Skeletal muscle tissue (tissue), 3 donors: ENCODE measurements at regions not wholly inside any gene's neighbourhood (a gene's known extent, or its start where the extent isn't known, plus 50 kb on each side); places are given as distances from the start of the nearest gene placed in this dataset.
"Not testable (repeated sequence)": the region's sequence is repeated elsewhere in the genome, so short reads cannot be mapped to it uniquely, and the experiment has no call there.

Experiments used
- H3K27ac ChIP-seq: one replicate; pipeline ENCODE4 v1.7.0; 2013; ENCODE audit warnings: mild to moderate bottlenecking, low read depth, low read length, inconsistent platforms
- H3K27me3 ChIP-seq, 3 donors: one replicate each; pipeline ENCODE4 v1.7.0; 2013; ENCODE audit warnings: low read length in 3 of 3; ENCODE audit not compliant: control insufficient read depth in 3 of 3, insufficient read depth in 3 of 3
- H3K36me3 ChIP-seq, 3 donors: one replicate each; pipeline ENCODE4 v1.7.0; 2013; ENCODE audit warnings: low read length in 3 of 3; ENCODE audit not compliant: control insufficient read depth in 3 of 3, insufficient read depth in 3 of 3
- H3K4me1 ChIP-seq, 3 donors: one replicate each; pipeline ENCODE4 v1.7.0; 2013; ENCODE audit warnings: low read length in 3 of 3, mild to moderate bottlenecking in 3 of 3; ENCODE audit not compliant: control insufficient read depth in 3 of 3, insufficient read depth in 3 of 3
- H3K4me3 ChIP-seq, 3 donors: one replicate each; pipeline ENCODE4 v1.7.0; 2013; ENCODE audit warnings: low read length in 3 of 3
- H3K9ac ChIP-seq, 3 donors: one replicate each; pipeline ENCODE4 v1.7.0; 2013; ENCODE audit warnings: low read length in 3 of 3, mild to moderate bottlenecking in 3 of 3, moderate library complexity in 2 of 3, low read depth in 1 of 3
- H3K9me3 ChIP-seq, 3 donors: one replicate each; pipeline ENCODE4 v1.7.0; 2013; ENCODE audit warnings: low read length in 3 of 3; ENCODE audit not compliant: control insufficient read depth in 3 of 3
- donor health status: Osteomylitis.

DNA sequence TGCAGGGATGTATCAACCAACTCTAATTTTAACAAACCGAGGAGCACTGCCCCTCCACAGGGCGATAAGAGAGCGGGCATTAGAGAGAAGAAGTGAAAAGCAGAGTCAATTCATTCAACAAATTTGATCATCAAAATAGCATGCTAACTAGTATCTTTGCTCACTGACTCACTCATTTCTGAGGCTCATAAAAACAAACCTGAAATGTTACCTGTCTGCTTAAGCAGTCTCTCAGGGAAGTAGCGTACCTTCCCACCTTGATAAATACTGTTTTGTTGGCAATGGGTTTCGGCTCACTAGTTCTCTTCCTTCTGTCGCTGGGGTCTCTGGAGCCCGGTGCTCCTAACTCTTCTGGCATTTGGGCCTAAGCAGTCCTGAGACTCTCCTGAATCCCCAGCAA lies 248.8 kb downstream of the IRS1 start:
- no peaks in the 10 kb centered on the region for H3K4me1 ChIP-seq
- no peak overlapping the region for H3K4me3 ChIP-seq
- H3K9me3 ChIP-seq: no peaks in the 10 kb centered on the region
- no peak overlapping the region for H3K9ac ChIP-seq
- H3K36me3 ChIP-seq: no peaks in the 10 kb centered on the region
- no peak overlapping the region for H3K27ac ChIP-seq
- no peaks in the 10 kb centered on the region for H3K27me3 ChIP-seq

DNA sequence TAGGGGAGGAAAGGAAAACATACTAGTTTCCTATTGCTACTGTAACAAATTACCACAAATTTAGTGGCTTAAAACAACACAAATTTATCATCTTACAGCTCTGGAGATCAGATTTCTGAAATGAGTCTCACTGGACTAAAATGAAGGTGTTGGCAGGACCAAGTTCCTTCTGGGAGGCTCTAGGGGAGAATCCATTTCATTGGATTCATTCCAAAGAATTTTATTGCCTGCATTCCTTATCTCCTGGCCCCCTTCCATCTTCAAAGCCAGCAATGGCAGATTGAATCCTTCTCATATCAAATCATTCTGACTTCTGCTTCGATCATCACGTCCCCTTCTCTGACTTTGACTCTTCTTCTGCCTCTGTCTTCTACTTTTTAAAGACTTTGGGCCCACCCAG lies 250.9 kb downstream of the IRS1 start:
- Histone ChIP-seq H3K9me3 (no peaks in the 10 kb centered on the region), H3K36me3 (no peaks in the 10 kb centered on the region), H3K9ac (no peak overlapping the region), H3K27ac (no peak overlapping the region), H3K27me3 (no peaks in the 10 kb centered on the region), H3K4me3 (no peak overlapping the region), H3K4me1 (no peaks in the 10 kb centered on the region)

- no peaks in the 10 kb centered on the region for H3K4me1 ChIP-seq
- H3K4me3 ChIP-seq: no peak overlapping the region
- H3K9ac ChIP-seq: no peak overlapping the region
- no peaks in the 10 kb centered on the region for H3K36me3 ChIP-seq
- H3K9me3 ChIP-seq: no peaks in the 10 kb centered on the region
- no peak overlapping the region for H3K27ac ChIP-seq
- H3K27me3 ChIP-seq: no peaks in the 10 kb centered on the region
Measured at GRCh38 chr2:226544596-226545210, 254.9 kb downstream of the IRS1 start.

GRCh38 chr2:226540204-226540994 lies 259.2 kb downstream of the IRS1 start:
- no peaks in the 10 kb centered on the region for H3K9me3 ChIP-seq
- H3K27me3 ChIP-seq: no peaks in the 10 kb centered on the region
- H3K4me3 ChIP-seq: no peak overlapping the region
- no peaks in the 10 kb centered on the region for H3K36me3 ChIP-seq
- no peak overlapping the region for H3K27ac ChIP-seq
- H3K4me1 ChIP-seq: no peaks in the 10 kb centered on the region
- H3K9ac ChIP-seq: no peak overlapping the region

- Histone ChIP-seq H3K36me3 (no peaks in the 10 kb centered on the region), H3K9me3 (no peaks in the 10 kb centered on the region), H3K4me3 (no peak overlapping the region), H3K9ac (no peak overlapping the region), H3K27ac (no peak overlapping the region), H3K27me3 (no peaks in the 10 kb centered on the region), H3K4me1 (no peaks in the 10 kb centered on the region)
Measured at GRCh38 chr2:226536410-226536809, 263.2 kb downstream of the IRS1 start.

DNA sequence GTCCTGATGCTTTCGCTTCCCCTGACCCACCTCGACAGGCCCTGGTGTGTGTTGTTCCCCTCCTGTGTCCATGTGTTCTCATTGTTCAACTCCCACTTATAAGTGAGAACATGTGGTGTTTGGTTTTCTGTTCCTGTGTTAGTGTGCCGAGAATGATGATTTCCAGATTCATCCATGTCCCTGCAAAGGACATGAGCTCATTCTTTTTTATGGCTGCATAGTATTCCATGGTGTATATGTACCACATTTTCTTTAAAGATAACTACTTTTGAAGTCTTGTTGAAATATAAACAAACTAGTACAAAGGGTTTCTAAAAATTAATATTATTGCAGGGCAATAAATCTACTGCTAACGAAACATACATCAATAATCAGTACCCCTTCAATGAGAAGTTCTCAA lies 266.6 kb downstream of the IRS1 start:
- not testable (repeated sequence) for H3K9ac ChIP-seq, H3K9me3 ChIP-seq, H3K4me3 ChIP-seq, H3K27ac ChIP-seq, H3K4me1 ChIP-seq, H3K27me3 ChIP-seq, H3K36me3 ChIP-seq

GRCh38 chr2:226531061-226531810 lies 268.4 kb downstream of the IRS1 start:
- no peaks in the 10 kb centered on the region for H3K4me1 ChIP-seq
- H3K27me3 ChIP-seq: no peaks in the 10 kb centered on the region
- no peaks in the 10 kb centered on the region for H3K36me3 ChIP-seq
- H3K27ac ChIP-seq: no peak overlapping the region
- no peak overlapping the region for H3K4me3 ChIP-seq
- no peaks in the 10 kb centered on the region for H3K9me3 ChIP-seq
- H3K9ac ChIP-seq: no peak overlapping the region

- Histone ChIP-seq H3K4me3 (no peak overlapping the region), H3K36me3 (no peaks in the 10 kb centered on the region), H3K4me1 (no peaks in the 10 kb centered on the region), H3K9me3 (no peaks in the 10 kb centered on the region), H3K27me3 (no peaks in the 10 kb centered on the region), H3K9ac (no peak overlapping the region), H3K27ac (no peak overlapping the region)
Measured at GRCh38 chr2:226529556-226529955, 270.1 kb downstream of the IRS1 start.

- H3K9me3 ChIP-seq: no peaks in the 10 kb centered on the region
- H3K9ac ChIP-seq: no peak overlapping the region
- no peaks in the 10 kb centered on the region for H3K36me3 ChIP-seq
- H3K27me3 ChIP-seq: no peaks in the 10 kb centered on the region
- H3K4me3 ChIP-seq: no peak overlapping the region
- H3K4me1 ChIP-seq: no peaks in the 10 kb centered on the region
- no peak overlapping the region for H3K27ac ChIP-seq
Measured at GRCh38 chr2:226526716-226527115, 272.9 kb downstream of the IRS1 start.

GRCh38 chr2:226524381-226524843 lies 275.2 kb downstream of the IRS1 start:
- Histone ChIP-seq H3K36me3 (no peaks in the 10 kb centered on the region), H3K27ac (no peak overlapping the region), H3K9ac (no peak overlapping the region), H3K9me3 (no peaks in the 10 kb centered on the region), H3K4me1 (no peaks in the 10 kb centered on the region), H3K27me3 (no peaks in the 10 kb centered on the region), H3K4me3 (no peak overlapping the region)
